Colonic mucosa (tissue), 4 donors: ENCODE measurements at regions not wholly inside any gene's neighbourhood (a gene's known extent, or its start where the extent isn't known, plus 50 kb on each side); places are given as distances from the start of the nearest gene placed in this dataset.

Experiments used
- DNase-seq: peaks from one replicate; pipeline ENCODE4 v3.0.0-alpha.2; 2020
- H3K27ac ChIP-seq: fragments of 200-600 bp; one replicate; pipeline ENCODE4 v1.8.0; 2021
- H3K27me3 ChIP-seq: fragments of 200-600 bp; one replicate; pipeline ENCODE4 v1.8.0; 2021
- H3K36me3 ChIP-seq: fragments of 200-600 bp; one replicate; pipeline ENCODE4 v1.8.0; 2021
- H3K4me1 ChIP-seq: fragments of 200-600 bp; one replicate; pipeline ENCODE4 v1.8.0; 2021; ENCODE audit warnings: mild to moderate bottlenecking
- H3K4me3 ChIP-seq: fragments of 200-600 bp; one replicate; pipeline ENCODE4 v1.8.0; 2021
- H3K9ac ChIP-seq, 2 donors: one replicate each; pipeline ENCODE4 v1.7.0; 2013; ENCODE audit warnings: control low read depth in 2 of 2, low read depth in 2 of 2, low read length in 2 of 2
- H3K9me3 ChIP-seq: fragments of 200-600 bp; one replicate; pipeline ENCODE4 v1.8.0; 2021
- CTCF ChIP-seq: fragments of 200-600 bp; IDR thresholded peaks from one replicate; pipeline ENCODE4 v1.8.0; 2022; ENCODE audit warnings: antibody characterized with exemption, mild to moderate bottlenecking
- intact Hi-C: fragments of 100-400 bp; cut with DNase I; formaldehyde crosslinking; loops from one replicate; pipeline ENCODE4 v1.14.1; 2022
- donor health status: healthy.
- donor health status: DM: no; HTN: no; CAD: no.
- donor health status: DM: no; HTN: no; CAD: no.

GRCh38 chr16:86662740-86663139 is 84.4 kb downstream of the FOXL1 start:
- H3K9ac ChIP-seq = no peak overlapping the region
- no peak for TF ChIP-seq CTCF
- H3K4me3 ChIP-seq = no peak overlapping the region
- no peak overlapping the region for H3K27ac ChIP-seq
- H3K36me3 ChIP-seq = no peaks in the 10 kb centered on the region
- intact Hi-C loops = no loop called here
- no peak for DNase-seq
- H3K27me3 ChIP-seq = no peaks in the 10 kb centered on the region
- H3K9me3 ChIP-seq = no peaks in the 10 kb centered on the region
- H3K4me1 ChIP-seq = peaks cover 8% of the 10 kb centered on the region

- peak overlapping the region; percentile 76 for H3K27ac ChIP-seq
- no peaks in the 10 kb centered on the region for H3K9me3 ChIP-seq
- peaks cover 8% of the 10 kb centered on the region for H3K4me1 ChIP-seq
- intact Hi-C loops = no loop called here
- no peak for DNase-seq
- H3K9ac ChIP-seq = no peak overlapping the region
- H3K27me3 ChIP-seq = no peaks in the 10 kb centered on the region
- TF ChIP-seq CTCF = no peak
- no peak overlapping the region for H3K4me3 ChIP-seq
- H3K36me3 ChIP-seq = no peaks in the 10 kb centered on the region
Measured at GRCh38 chr16:86663685-86664521, 85.6 kb downstream of the FOXL1 start.

GRCh38 chr16:86664522-86665318 is 86.4 kb downstream of the FOXL1 start:
- Histone ChIP-seq H3K4me3 (no peak overlapping the region), H3K27ac (peak overlapping the region; percentile 76), H3K27me3 (no peaks in the 10 kb centered on the region)

GRCh38 chr16:86665319-86665675 is 86.9 kb downstream of the FOXL1 start:
- peak overlapping the region; percentile 76 for H3K27ac ChIP-seq

More at GRCh38 chr16:86664522-86665318, 86.4 kb downstream of the FOXL1 start:
- Histone ChIP-seq H3K36me3 (no peaks in the 10 kb centered on the region), H3K9me3 (no peaks in the 10 kb centered on the region), H3K4me1 (peaks cover 8% of the 10 kb centered on the region), H3K9ac (no peak overlapping the region)
- DNase-seq = peak; percentile 63
- intact Hi-C loops = no loop called here
- TF ChIP-seq CTCF = no peak

GRCh38 chr16:86665929-86666328 is 87.6 kb downstream of the FOXL1 start:
- no peaks in the 10 kb centered on the region for H3K27me3 ChIP-seq
- H3K4me1 ChIP-seq = peaks cover 8% of the 10 kb centered on the region
- no peak overlapping the region for H3K27ac ChIP-seq
- no peak overlapping the region for H3K4me3 ChIP-seq
- H3K36me3 ChIP-seq = no peaks in the 10 kb centered on the region
- no peak for DNase-seq
- H3K9me3 ChIP-seq = no peaks in the 10 kb centered on the region
- intact Hi-C loops = no loop called here
- no peak overlapping the region for H3K9ac ChIP-seq
- no peak for TF ChIP-seq CTCF

More at GRCh38 chr16:86665319-86665675, 86.9 kb downstream of the FOXL1 start:
- Histone ChIP-seq H3K9me3 (no peaks in the 10 kb centered on the region), H3K27me3 (no peaks in the 10 kb centered on the region), H3K9ac (no peak overlapping the region), H3K4me3 (no peak overlapping the region), H3K4me1 (peaks cover 8% of the 10 kb centered on the region), H3K36me3 (no peaks in the 10 kb centered on the region)
- no peak for TF ChIP-seq CTCF
- intact Hi-C loops = no loop called here
- DNase-seq = no peak
